Fibroblast of lung (primary cell): ENCODE measurements at regions not wholly inside any gene's neighbourhood (a gene's known extent, or its start where the extent isn't known, plus 50 kb on each side); places are given as distances from the start of the nearest gene placed in this dataset.

Experiments used
- DNase-seq, 2 donors: peaks; one replicate each; pipeline versions ENCODE4 v3.0.0 to v3.0.0-alpha.2; 2010; ENCODE audit warnings: low read depth in 2 of 2
- H2AFZ ChIP-seq: 2 replicates; pipeline ENCODE4 v1.5.1; 2012; ENCODE audit warnings: low read length, control low read depth, inconsistent platforms
- H3K27ac ChIP-seq: 2 replicates; pipeline ENCODE4 v1.5.1; 2011; ENCODE audit warnings: low read length, control low read depth; ENCODE audit not compliant: insufficient read depth
- H3K27me3 ChIP-seq: 2 replicates; pipeline ENCODE4 v1.5.1; 2011; ENCODE audit warnings: mild to moderate bottlenecking, low read length; ENCODE audit not compliant: control insufficient read depth, insufficient read depth
- H3K36me3 ChIP-seq: 2 replicates; pipeline ENCODE4 v1.5.1; 2011; ENCODE audit warnings: low read length; ENCODE audit not compliant: control insufficient read depth, insufficient read depth
- H3K4me1 ChIP-seq: 2 replicates; pipeline ENCODE4 v1.5.1; 2011; ENCODE audit warnings: low read length; ENCODE audit not compliant: control insufficient read depth, insufficient read depth; ENCODE audit errors: extremely low read depth
- H3K4me2 ChIP-seq: 2 replicates; pipeline ENCODE4 v1.5.1; 2011; ENCODE audit warnings: low read length, control low read depth; ENCODE audit not compliant: insufficient read depth; ENCODE audit errors: extremely low read depth
- H3K4me3 ChIP-seq, 4 experiments: fragments of 200-600 bp in 1 of 4; sonication (generic) in 1 of 4; replicated peaks in 1 of 4; 2 replicates each; pipeline ENCODE4 v1.5.1; 2011 to 2016; ENCODE audit warnings: low read length in 4 of 4, low read depth in 3 of 4, mild to moderate bottlenecking in 3 of 4, control low read depth in 2 of 4, inconsistent platforms in 1 of 4, mixed read lengths in 1 of 4; ENCODE audit not compliant: insufficient read depth in 1 of 4; ENCODE audit errors: control extremely low read depth in 1 of 4
- H3K79me2 ChIP-seq: 2 replicates; pipeline ENCODE4 v1.5.1; 2012; ENCODE audit warnings: mild to moderate bottlenecking, low read length, inconsistent platforms; ENCODE audit not compliant: control insufficient read depth, insufficient read depth
- H3K9ac ChIP-seq: 2 replicates; pipeline ENCODE4 v1.5.1; 2011; ENCODE audit warnings: mild to moderate bottlenecking, low read length, control low read depth; ENCODE audit not compliant: insufficient read depth
- H3K9me3 ChIP-seq: 2 replicates; pipeline ENCODE4 v1.5.1; 2012; ENCODE audit warnings: low read depth, low read length; ENCODE audit not compliant: control insufficient read depth, insufficient read depth
- H4K20me1 ChIP-seq: 2 replicates; pipeline ENCODE4 v1.5.1; 2011; ENCODE audit warnings: low read length; ENCODE audit not compliant: control insufficient read depth, insufficient read depth; ENCODE audit errors: extremely low read depth
- CTCF ChIP-seq, 2 donors: IDR thresholded peaks in 1 of 2; conservative IDR thresholded peaks in 1 of 2; 1 replicate in 1 of 2; 2 replicates in 1 of 2; pipeline ENCODE4 v1.5.1; 2011 to 2012; ENCODE audit warnings: low read length in 2 of 2, control low read depth in 1 of 2, inconsistent platforms in 1 of 2, low read depth in 1 of 2, mild to moderate bottlenecking in 1 of 2
- EZH2 ChIP-seq: IDR thresholded peaks from 2 replicates; pipeline ENCODE4 v1.5.1; 2012; ENCODE audit warnings: low read length, control low read depth, mild to moderate bottlenecking; ENCODE audit errors: missing control alignments

GRCh38 chr5:17439956-17440355, 58.1 kb upstream of the TAF11L2 start:
- DNase-seq, result no peak
- Histone ChIP-seq H3K27me3 (no peaks in the 10 kb centered on the region), H3K4me1 (peaks cover 2% of the 10 kb centered on the region), H3K27ac (no peak overlapping the region), H3K9ac (no peak overlapping the region), H2AFZ (no peak overlapping the region), H3K79me2 (no peaks in the 10 kb centered on the region), H3K9me3 (no peaks in the 10 kb centered on the region), H3K4me2 (no peak overlapping the region), H4K20me1 (no peaks in the 10 kb centered on the region), H3K36me3 (no peaks in the 10 kb centered on the region), H3K4me3 (no peak overlapping the region)
- TF ChIP-seq EZH2, result no peak
- no peak for TF ChIP-seq CTCF (conservative IDR thresholded peaks at IDR 0.05 in 1 of 2, IDR thresholded peaks at IDR 0.05 in 1 of 2; ENCODE audit: low read depth in 1 of 2, low read length in 2 of 2)

GRCh38 chr5:17440766-17441165, 57.3 kb upstream of the TAF11L2 start:
- Histone ChIP-seq H3K4me3 (no peak overlapping the region), H2AFZ (no peak overlapping the region), H3K4me1 (peaks cover 2% of the 10 kb centered on the region), H3K9ac (no peak overlapping the region), H3K36me3 (no peaks in the 10 kb centered on the region), H3K79me2 (no peaks in the 10 kb centered on the region), H3K27me3 (no peaks in the 10 kb centered on the region), H4K20me1 (no peaks in the 10 kb centered on the region), H3K9me3 (no peaks in the 10 kb centered on the region), H3K27ac (no peak overlapping the region), H3K4me2 (no peak overlapping the region)
- DNase-seq, result peak in 1 of 2 donors; percentile 81
- TF ChIP-seq EZH2, result no peak
- no peak for TF ChIP-seq CTCF (conservative IDR thresholded peaks at IDR 0.05 in 1 of 2, IDR thresholded peaks at IDR 0.05 in 1 of 2; ENCODE audit: low read depth in 1 of 2, low read length in 2 of 2)

- H2AFZ ChIP-seq, result no peak overlapping the region
- no peaks in the 10 kb centered on the region for H3K36me3 ChIP-seq
- H3K27me3 ChIP-seq, result no peaks in the 10 kb centered on the region
- no peak overlapping the region for H3K27ac ChIP-seq
- no peak overlapping the region for H3K9ac ChIP-seq
- H3K79me2 ChIP-seq, result no peaks in the 10 kb centered on the region
- H3K4me3 ChIP-seq, result no peak overlapping the region
- no peaks in the 10 kb centered on the region for H4K20me1 ChIP-seq
- no peak overlapping the region for H3K4me2 ChIP-seq
- no peaks in the 10 kb centered on the region for H3K9me3 ChIP-seq
- TF ChIP-seq CTCF (conservative IDR thresholded peaks at IDR 0.05 in 1 of 2, IDR thresholded peaks at IDR 0.05 in 1 of 2; ENCODE audit: low read depth in 1 of 2, low read length in 2 of 2) (no peak), EZH2 (no peak)
- peaks cover 2% of the 10 kb centered on the region for H3K4me1 ChIP-seq
- DNase-seq, result peak; percentile 42 to 99
Measured at GRCh38 chr5:17441351-17441750, 56.7 kb upstream of the TAF11L2 start.
